ENCODE measurements at regions not wholly inside any gene's neighbourhood (a gene's known extent, or its start where the extent isn't known, plus 50 kb on each side); places are given as distances from the start of the nearest gene placed in this dataset.

- H3K4me1 Mint-ChIP-seq (ENCODE audit: low read depth): no peaks in the 10 kb centered on the region
- H3K27me3 Mint-ChIP-seq (ENCODE audit: low read depth): peaks cover 14% of the 10 kb centered on the region
- no peak for DNase-seq
- peaks cover 3% of the 10 kb centered on the region for H3K9me3 Mint-ChIP-seq
- H3K4me3 Mint-ChIP-seq: no peak overlapping the region
- H3K36me3 Mint-ChIP-seq (ENCODE audit: low read depth): no peaks in the 10 kb centered on the region
- CTCF ChIA-PET: no interaction called here
- no peak overlapping the region for H3K27ac Mint-ChIP-seq
- intact Hi-C loops (cut with micrococcal nuclease): no loop called here
Measured at GRCh38 chr15:30030345-30030744, 52.4 kb upstream of the GOLGA8J start.

DNA sequence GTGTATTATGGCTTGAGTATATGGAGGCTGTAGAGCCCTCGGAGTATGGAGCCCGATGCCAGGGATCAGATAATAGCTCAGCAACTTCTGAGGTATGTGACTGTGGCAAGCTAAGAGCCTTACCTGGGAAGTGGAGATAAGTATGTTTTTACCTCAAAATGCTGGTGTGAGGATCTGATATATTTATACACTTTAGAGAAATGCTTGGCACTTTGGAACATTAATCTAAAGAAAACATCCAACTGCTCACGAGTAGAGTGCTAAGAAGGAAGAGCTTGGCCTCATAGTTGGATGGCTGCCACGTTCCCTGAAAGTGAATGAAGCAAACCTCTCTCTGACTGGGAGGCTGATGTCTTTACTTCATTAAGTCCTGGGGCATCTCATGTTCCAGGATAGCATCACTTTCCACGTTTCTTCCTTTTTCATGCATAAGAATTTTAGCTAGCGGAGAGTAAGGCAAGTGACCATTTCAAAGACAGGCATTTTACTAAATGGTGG lies 58.9 kb upstream of the GOLGA8J start:
- Mint-ChIP-seq H3K36me3 (ENCODE audit: low read depth) (no peaks in the 10 kb centered on the region), H3K4me1 (ENCODE audit: low read depth) (no peaks in the 10 kb centered on the region), H3K9me3 (no peaks in the 10 kb centered on the region), H3K27ac (no peak overlapping the region), H3K27me3 (ENCODE audit: low read depth) (peaks cover 28% of the 10 kb centered on the region), H3K4me3 (no peak overlapping the region)
- CTCF ChIA-PET: no interaction called here
- intact Hi-C loops (cut with micrococcal nuclease): no loop called here
- no peak for DNase-seq

DNA sequence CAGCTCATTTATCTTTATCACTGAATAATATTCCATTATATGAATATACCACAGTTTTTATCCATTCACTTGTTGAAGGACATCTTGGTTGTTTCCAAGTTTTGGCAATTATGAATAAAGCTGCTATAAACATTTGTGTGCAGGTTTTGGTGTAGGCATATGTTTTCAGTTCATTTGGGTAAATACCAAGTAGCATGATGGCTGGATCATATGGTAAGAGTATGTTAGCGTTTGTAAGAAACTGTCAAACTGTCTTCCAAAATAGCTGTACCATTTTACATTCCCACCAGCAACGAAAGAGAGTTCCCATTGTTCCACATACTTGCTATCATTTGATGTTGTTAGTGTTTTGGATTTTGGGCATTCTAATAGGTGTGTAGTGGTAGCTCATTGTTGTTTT lies 72.0 kb upstream of the GOLGA8J start:
- H3K9me3 Mint-ChIP-seq: no peaks in the 10 kb centered on the region

GRCh38 chr15:30008156-30008555 lies 74.6 kb upstream of the GOLGA8J start:
- no peak overlapping the region for H3K4me3 Mint-ChIP-seq
- H3K9me3 Mint-ChIP-seq: no peaks in the 10 kb centered on the region

More for the DNA sequence above, 72.0 kb upstream of the GOLGA8J start:
- Mint-ChIP-seq H3K4me1 (ENCODE audit: low read depth) (no peaks in the 10 kb centered on the region), H3K27ac (no peak overlapping the region), H3K4me3 (no peak overlapping the region), H3K36me3 (ENCODE audit: low read depth) (no peaks in the 10 kb centered on the region), H3K27me3 (ENCODE audit: low read depth) (peaks cover 4% of the 10 kb centered on the region)
- CTCF ChIA-PET: interaction anchor here (0.6 kb wide), 1 partner anchor 23 kb away, joined by 3 read pairs; no protein-coding TSS in a partner anchor
- DNase-seq: no peak
- intact Hi-C loops (cut with micrococcal nuclease): no loop called here

DNA sequence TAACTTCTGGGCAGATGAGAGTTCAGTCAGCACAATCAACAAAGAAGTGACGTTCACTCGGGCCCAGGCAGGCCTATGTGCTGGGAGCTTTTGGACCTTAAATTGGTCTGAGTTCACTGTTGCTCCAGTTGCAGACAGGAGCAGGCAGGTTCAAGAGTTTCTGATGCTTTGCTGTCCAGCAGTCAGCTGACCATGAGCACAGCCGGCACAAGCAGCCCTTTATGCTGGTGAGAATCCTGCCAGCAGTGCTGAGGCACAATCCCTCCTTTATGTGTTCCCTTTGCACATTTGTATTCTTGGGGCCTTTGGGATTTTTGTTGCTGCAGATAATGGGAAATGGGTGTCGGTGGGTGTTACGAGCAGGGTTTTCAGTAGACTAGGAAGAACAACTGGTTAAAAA lies 81.2 kb upstream of the GOLGA8J start:
- DNase-seq: no peak
- H3K4me1 Mint-ChIP-seq (ENCODE audit: low read depth): no peaks in the 10 kb centered on the region
- no peaks in the 10 kb centered on the region for H3K9me3 Mint-ChIP-seq
- no peak overlapping the region for H3K4me3 Mint-ChIP-seq
- H3K36me3 Mint-ChIP-seq (ENCODE audit: low read depth): no peaks in the 10 kb centered on the region
- intact Hi-C loops (cut with micrococcal nuclease): no loop called here
- H3K27ac Mint-ChIP-seq: no peak overlapping the region
- CTCF ChIA-PET: interaction anchor here (0.5 kb wide), 1 partner anchor 22 kb away, joined by 3 read pairs; no protein-coding TSS in a partner anchor
- H3K27me3 Mint-ChIP-seq (ENCODE audit: low read depth): peaks cover 1% of the 10 kb centered on the region

More at GRCh38 chr15:30008156-30008555, 74.6 kb upstream of the GOLGA8J start:
- CTCF ChIA-PET: interaction anchor here (0.8 kb wide), 1 partner anchor 30 kb away, joined by 3 read pairs; no protein-coding TSS in a partner anchor
- intact Hi-C loops (cut with micrococcal nuclease): no loop called here
- Mint-ChIP-seq H3K27ac (no peak overlapping the region), H3K4me1 (ENCODE audit: low read depth) (no peaks in the 10 kb centered on the region), H3K36me3 (ENCODE audit: low read depth) (no peaks in the 10 kb centered on the region), H3K27me3 (ENCODE audit: low read depth) (no peaks in the 10 kb centered on the region)
- DNase-seq: no peak

DNA sequence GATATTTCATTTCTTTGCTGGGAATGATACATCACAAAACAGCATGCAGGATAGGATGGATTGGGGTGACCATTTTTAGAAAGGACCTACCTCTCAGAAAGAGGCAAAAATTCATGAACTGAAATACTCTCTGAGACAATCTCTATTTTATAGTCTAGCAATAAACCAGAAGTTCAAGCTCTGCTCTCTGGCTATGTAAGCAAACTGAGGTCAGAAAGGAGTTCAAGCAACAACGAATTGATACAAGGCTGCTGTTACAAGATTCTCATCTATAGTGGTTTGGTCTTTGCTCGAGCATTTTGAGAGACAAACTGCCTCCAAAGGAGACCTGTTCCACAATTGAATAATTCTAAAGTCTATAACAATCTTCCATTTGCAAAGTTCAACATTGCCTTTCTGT lies 84.7 kb upstream of the GOLGA8J start:
- CTCF ChIA-PET: no interaction called here
- H3K27me3 Mint-ChIP-seq (ENCODE audit: low read depth): peaks cover 4% of the 10 kb centered on the region
- H3K9me3 Mint-ChIP-seq: no peaks in the 10 kb centered on the region
- no peak overlapping the region for H3K4me3 Mint-ChIP-seq
- intact Hi-C loops (cut with micrococcal nuclease): no loop called here
- H3K4me1 Mint-ChIP-seq (ENCODE audit: low read depth): no peaks in the 10 kb centered on the region
- no peak overlapping the region for H3K27ac Mint-ChIP-seq
- DNase-seq: no peak
- H3K36me3 Mint-ChIP-seq (ENCODE audit: low read depth): no peaks in the 10 kb centered on the region

DNA sequence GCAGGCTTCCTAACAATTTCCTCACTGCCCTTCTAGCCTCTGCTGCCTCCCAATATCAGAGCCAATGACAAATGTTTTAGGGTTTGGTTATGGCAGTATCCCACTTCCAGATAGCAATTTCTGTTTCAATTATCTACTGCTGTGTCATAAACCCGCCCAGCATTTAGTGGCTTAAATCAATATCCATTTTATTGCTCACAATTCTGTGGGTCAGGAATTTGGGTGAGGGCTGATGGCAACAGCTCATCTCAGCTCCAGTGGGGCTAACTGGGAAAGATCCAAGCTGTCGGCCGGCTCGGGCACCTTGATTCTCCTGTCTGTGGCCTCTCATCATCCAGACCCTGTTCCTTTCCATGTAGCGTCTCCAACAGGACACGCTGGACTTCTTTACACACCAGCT lies 85.3 kb upstream of the GOLGA8J start:
- Mint-ChIP-seq H3K27ac (no peak overlapping the region), H3K27me3 (ENCODE audit: low read depth) (peaks cover 3% of the 10 kb centered on the region), H3K36me3 (ENCODE audit: low read depth) (no peaks in the 10 kb centered on the region), H3K4me3 (no peak overlapping the region), H3K9me3 (no peaks in the 10 kb centered on the region), H3K4me1 (ENCODE audit: low read depth) (no peaks in the 10 kb centered on the region)
- intact Hi-C loops (cut with micrococcal nuclease): no loop called here
- CTCF ChIA-PET: no interaction called here
- DNase-seq: no peak

DNA sequence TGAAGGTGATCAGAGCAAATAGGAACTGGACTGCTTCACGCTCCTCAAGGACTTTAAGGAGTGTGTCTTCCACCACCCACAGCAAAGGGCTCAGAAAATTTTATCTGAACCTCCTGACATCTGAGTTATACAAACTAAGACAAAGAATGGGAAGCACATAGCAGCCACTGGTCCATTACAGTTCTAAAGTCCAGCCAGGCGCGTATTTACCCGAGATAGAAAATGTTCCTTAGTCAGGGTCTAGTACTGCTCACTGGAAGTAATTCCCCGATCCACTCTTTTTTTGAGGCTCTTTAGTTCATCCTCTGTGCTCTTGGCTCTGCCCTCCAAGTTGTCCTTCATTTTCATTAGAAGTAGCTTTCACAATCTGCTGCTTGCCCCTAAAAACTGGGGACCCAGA lies 88.5 kb upstream of the GOLGA8J start:
- Mint-ChIP-seq H3K27ac (no peak overlapping the region), H3K9me3 (no peaks in the 10 kb centered on the region), H3K36me3 (ENCODE audit: low read depth) (no peaks in the 10 kb centered on the region), H3K4me1 (ENCODE audit: low read depth) (no peaks in the 10 kb centered on the region), H3K4me3 (no peak overlapping the region), H3K27me3 (ENCODE audit: low read depth) (peaks cover 4% of the 10 kb centered on the region)
- CTCF ChIA-PET: no interaction called here
- no peak for DNase-seq
- intact Hi-C loops (cut with micrococcal nuclease): no loop called here

GRCh38 chr15:29990954-29991353 lies 91.8 kb upstream of the GOLGA8J start:
- Mint-ChIP-seq H3K9me3 (no peaks in the 10 kb centered on the region), H3K4me3 (no peak overlapping the region), H3K4me1 (ENCODE audit: low read depth) (no peaks in the 10 kb centered on the region), H3K36me3 (ENCODE audit: low read depth) (no peaks in the 10 kb centered on the region), H3K27me3 (ENCODE audit: low read depth) (peaks cover 12% of the 10 kb centered on the region), H3K27ac (no peak overlapping the region)
- no peak for DNase-seq
- intact Hi-C loops (cut with micrococcal nuclease): no loop called here
- CTCF ChIA-PET: no interaction called here

DNA sequence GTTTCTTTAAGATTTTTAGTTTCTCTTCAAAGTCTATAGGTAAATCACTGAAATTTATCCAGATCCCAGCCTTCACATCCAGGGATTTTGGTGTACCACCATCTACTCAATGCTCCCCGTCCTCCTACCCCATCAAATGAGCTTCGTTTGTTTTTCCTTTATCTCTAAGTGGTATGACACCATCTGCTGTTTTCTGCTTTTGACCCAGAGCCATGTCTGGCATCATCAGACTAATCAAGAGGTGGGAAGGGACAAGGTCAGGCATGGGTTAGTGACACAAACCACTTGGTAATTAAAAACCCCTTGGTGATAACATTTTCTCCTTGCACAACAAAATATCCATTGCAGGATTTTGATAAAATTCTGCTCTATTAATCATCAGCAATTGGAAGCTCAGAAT lies 92.7 kb upstream of the GOLGA8J start:
- H3K9me3 Mint-ChIP-seq: no peaks in the 10 kb centered on the region

GRCh38 chr15:29988701-29989100 lies 94.1 kb upstream of the GOLGA8J start:
- CTCF ChIA-PET: interaction anchor here (1.0 kb wide), 1 partner anchor 15 kb away, joined by 3 read pairs; no protein-coding TSS in a partner anchor
- Mint-ChIP-seq H3K27me3 (ENCODE audit: low read depth) (peaks cover 15% of the 10 kb centered on the region), H3K4me3 (no peak overlapping the region), H3K36me3 (ENCODE audit: low read depth) (no peaks in the 10 kb centered on the region), H3K9me3 (no peaks in the 10 kb centered on the region), H3K27ac (no peak overlapping the region), H3K4me1 (ENCODE audit: low read depth) (no peaks in the 10 kb centered on the region)
- no peak for DNase-seq
- intact Hi-C loops (cut with micrococcal nuclease): no loop called here

More for the DNA sequence above, 92.7 kb upstream of the GOLGA8J start:
- Mint-ChIP-seq H3K27me3 (ENCODE audit: low read depth) (peaks cover 17% of the 10 kb centered on the region), H3K4me3 (no peak overlapping the region), H3K4me1 (ENCODE audit: low read depth) (no peaks in the 10 kb centered on the region), H3K36me3 (ENCODE audit: low read depth) (no peaks in the 10 kb centered on the region), H3K27ac (no peak overlapping the region)
- no peak for DNase-seq
- intact Hi-C loops (cut with micrococcal nuclease): no loop called here
- CTCF ChIA-PET: no interaction called here

- H3K36me3 Mint-ChIP-seq (ENCODE audit: low read depth): no peaks in the 10 kb centered on the region
- CTCF ChIA-PET: no interaction called here
- intact Hi-C loops (cut with micrococcal nuclease): no loop called here
- no peak overlapping the region for H3K27ac Mint-ChIP-seq
- no peak overlapping the region for H3K4me3 Mint-ChIP-seq
- H3K27me3 Mint-ChIP-seq (ENCODE audit: low read depth): peaks cover 15% of the 10 kb centered on the region
- no peaks in the 10 kb centered on the region for H3K4me1 Mint-ChIP-seq (ENCODE audit: low read depth)
- H3K9me3 Mint-ChIP-seq: no peaks in the 10 kb centered on the region
- DNase-seq: no peak
Measured at GRCh38 chr15:29986946-29987345, 95.8 kb upstream of the GOLGA8J start.

- CTCF ChIA-PET: interaction anchor here (0.6 to 0.7 kb wide), 2 partner anchors 23 to 30 kb away, joined by 3 read pairs; no protein-coding TSS in a partner anchor
- intact Hi-C loops (cut with micrococcal nuclease): no loop called here
- Mint-ChIP-seq H3K9me3 (no peaks in the 10 kb centered on the region), H3K4me1 (ENCODE audit: low read depth) (no peaks in the 10 kb centered on the region), H3K27ac (no peak overlapping the region), H3K27me3 (ENCODE audit: low read depth) (peaks cover 18% of the 10 kb centered on the region), H3K36me3 (ENCODE audit: low read depth) (no peaks in the 10 kb centered on the region), H3K4me3 (no peak overlapping the region)
- DNase-seq: no peak
Measured at GRCh38 chr15:29978411-29979382, 104.1 kb upstream of the GOLGA8J start.
